Fibroblast of lung (primary cell): ENCODE measurements at regions not wholly inside any gene's neighbourhood (a gene's known extent, or its start where the extent isn't known, plus 50 kb on each side); places are given as distances from the start of the nearest gene placed in this dataset.

Experiments
- DNase-seq, 2 donors: peaks; one replicate each; pipeline versions ENCODE4 v3.0.0 to v3.0.0-alpha.2; 2010; ENCODE audit warnings: low read depth in 2 of 2
- H2AFZ ChIP-seq: 2 replicates; pipeline ENCODE4 v1.5.1; 2012; ENCODE audit warnings: low read length, control low read depth, inconsistent platforms
- H3K27ac ChIP-seq: 2 replicates; pipeline ENCODE4 v1.5.1; 2011; ENCODE audit warnings: low read length, control low read depth; ENCODE audit not compliant: insufficient read depth
- H3K27me3 ChIP-seq: 2 replicates; pipeline ENCODE4 v1.5.1; 2011; ENCODE audit warnings: mild to moderate bottlenecking, low read length; ENCODE audit not compliant: control insufficient read depth, insufficient read depth
- H3K36me3 ChIP-seq: 2 replicates; pipeline ENCODE4 v1.5.1; 2011; ENCODE audit warnings: low read length; ENCODE audit not compliant: control insufficient read depth, insufficient read depth
- H3K4me1 ChIP-seq: 2 replicates; pipeline ENCODE4 v1.5.1; 2011; ENCODE audit warnings: low read length; ENCODE audit not compliant: control insufficient read depth, insufficient read depth; ENCODE audit errors: extremely low read depth
- H3K4me2 ChIP-seq: 2 replicates; pipeline ENCODE4 v1.5.1; 2011; ENCODE audit warnings: low read length, control low read depth; ENCODE audit not compliant: insufficient read depth; ENCODE audit errors: extremely low read depth
- H3K4me3 ChIP-seq, 4 experiments: fragments of 200-600 bp in 1 of 4; sonication (generic) in 1 of 4; replicated peaks in 1 of 4; 2 replicates each; pipeline ENCODE4 v1.5.1; 2011 to 2016; ENCODE audit warnings: low read length in 4 of 4, low read depth in 3 of 4, mild to moderate bottlenecking in 3 of 4, control low read depth in 2 of 4, inconsistent platforms in 1 of 4, mixed read lengths in 1 of 4; ENCODE audit not compliant: insufficient read depth in 1 of 4; ENCODE audit errors: control extremely low read depth in 1 of 4
- H3K79me2 ChIP-seq: 2 replicates; pipeline ENCODE4 v1.5.1; 2012; ENCODE audit warnings: mild to moderate bottlenecking, low read length, inconsistent platforms; ENCODE audit not compliant: control insufficient read depth, insufficient read depth
- H3K9ac ChIP-seq: 2 replicates; pipeline ENCODE4 v1.5.1; 2011; ENCODE audit warnings: mild to moderate bottlenecking, low read length, control low read depth; ENCODE audit not compliant: insufficient read depth
- H3K9me3 ChIP-seq: 2 replicates; pipeline ENCODE4 v1.5.1; 2012; ENCODE audit warnings: low read depth, low read length; ENCODE audit not compliant: control insufficient read depth, insufficient read depth
- H4K20me1 ChIP-seq: 2 replicates; pipeline ENCODE4 v1.5.1; 2011; ENCODE audit warnings: low read length; ENCODE audit not compliant: control insufficient read depth, insufficient read depth; ENCODE audit errors: extremely low read depth
- EZH2 ChIP-seq: IDR thresholded peaks from 2 replicates; pipeline ENCODE4 v1.5.1; 2012; ENCODE audit warnings: low read length, control low read depth, mild to moderate bottlenecking; ENCODE audit errors: missing control alignments
- TF ChIP-seq, protein P1 (sequence below), 2 donors: IDR thresholded peaks in 1 of 2; conservative IDR thresholded peaks in 1 of 2; 1 replicate in 1 of 2; 2 replicates in 1 of 2; pipeline ENCODE4 v1.5.1; 2011 to 2012; ENCODE audit warnings: low read length in 2 of 2, control low read depth in 1 of 2, inconsistent platforms in 1 of 2, low read depth in 1 of 2, mild to moderate bottlenecking in 1 of 2

DNA sequence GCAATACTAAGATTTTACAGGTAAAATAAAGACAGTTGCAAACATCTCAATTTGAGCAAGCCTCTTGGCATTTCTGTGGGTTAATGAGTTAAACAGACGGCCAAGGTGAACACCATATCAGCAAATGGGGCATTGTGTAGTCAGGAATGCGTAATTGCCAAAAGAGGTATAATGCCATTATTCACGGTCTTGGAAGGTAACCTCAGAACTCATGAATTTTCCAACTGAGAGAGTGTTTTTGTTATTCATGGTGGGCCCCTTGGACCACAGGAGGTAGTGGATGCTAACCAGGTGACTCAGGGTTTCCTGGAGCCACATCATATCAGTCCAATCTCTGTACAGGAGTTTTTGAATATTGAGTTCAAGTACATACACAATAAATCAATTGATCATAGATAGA lies 368.0 kb upstream of the TECRL start:
- Histone ChIP-seq H3K4me2 (no peak overlapping the region), H3K36me3 (no peaks in the 10 kb centered on the region), H3K27ac (no peak overlapping the region), H4K20me1 (no peaks in the 10 kb centered on the region), H3K9me3 (no peaks in the 10 kb centered on the region), H3K27me3 (no peaks in the 10 kb centered on the region), H3K4me1 (no peaks in the 10 kb centered on the region), H3K4me3 (no peak overlapping the region), H3K9ac (no peak overlapping the region), H2AFZ (no peak overlapping the region), H3K79me2 (no peaks in the 10 kb centered on the region)
- TF ChIP-seq, protein P1, sequence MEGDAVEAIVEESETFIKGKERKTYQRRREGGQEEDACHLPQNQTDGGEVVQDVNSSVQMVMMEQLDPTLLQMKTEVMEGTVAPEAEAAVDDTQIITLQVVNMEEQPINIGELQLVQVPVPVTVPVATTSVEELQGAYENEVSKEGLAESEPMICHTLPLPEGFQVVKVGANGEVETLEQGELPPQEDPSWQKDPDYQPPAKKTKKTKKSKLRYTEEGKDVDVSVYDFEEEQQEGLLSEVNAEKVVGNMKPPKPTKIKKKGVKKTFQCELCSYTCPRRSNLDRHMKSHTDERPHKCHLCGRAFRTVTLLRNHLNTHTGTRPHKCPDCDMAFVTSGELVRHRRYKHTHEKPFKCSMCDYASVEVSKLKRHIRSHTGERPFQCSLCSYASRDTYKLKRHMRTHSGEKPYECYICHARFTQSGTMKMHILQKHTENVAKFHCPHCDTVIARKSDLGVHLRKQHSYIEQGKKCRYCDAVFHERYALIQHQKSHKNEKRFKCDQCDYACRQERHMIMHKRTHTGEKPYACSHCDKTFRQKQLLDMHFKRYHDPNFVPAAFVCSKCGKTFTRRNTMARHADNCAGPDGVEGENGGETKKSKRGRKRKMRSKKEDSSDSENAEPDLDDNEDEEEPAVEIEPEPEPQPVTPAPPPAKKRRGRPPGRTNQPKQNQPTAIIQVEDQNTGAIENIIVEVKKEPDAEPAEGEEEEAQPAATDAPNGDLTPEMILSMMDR (conservative IDR thresholded peaks at IDR 0.05 in 1 of 2, IDR thresholded peaks at IDR 0.05 in 1 of 2; ENCODE audit: low read depth in 1 of 2, low read length in 2 of 2) = no peak
- TF ChIP-seq EZH2 = no peak
- DNase-seq = peak in 1 of 2 donors; percentile 84

DNA sequence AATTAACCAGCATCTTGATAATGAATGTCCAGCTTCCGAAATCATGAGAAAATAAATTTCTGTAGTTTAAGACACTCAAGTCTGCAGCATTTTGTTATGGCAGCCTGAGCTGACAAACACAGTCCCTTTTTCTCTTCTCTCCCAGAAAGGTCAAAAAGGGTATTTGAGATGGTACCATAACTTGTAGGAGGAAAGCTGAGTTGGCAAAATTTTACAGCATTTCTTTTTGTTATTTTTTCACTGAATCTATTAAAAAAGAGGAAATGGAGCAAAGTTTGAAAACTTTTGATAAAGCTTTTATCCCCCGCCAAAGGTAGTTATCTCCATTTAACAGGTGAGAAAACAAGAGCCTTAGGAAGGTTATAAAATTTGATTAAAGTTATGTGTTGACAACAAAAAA lies 367.6 kb upstream of the TECRL start:
- DNase-seq = no peak
- no peak overlapping the region for H2AFZ ChIP-seq
- no peaks in the 10 kb centered on the region for H3K9me3 ChIP-seq
- no peak overlapping the region for H3K4me2 ChIP-seq
- no peak overlapping the region for H3K9ac ChIP-seq
- H4K20me1 ChIP-seq = no peaks in the 10 kb centered on the region
- H3K79me2 ChIP-seq = no peaks in the 10 kb centered on the region
- H3K27me3 ChIP-seq = no peaks in the 10 kb centered on the region
- TF ChIP-seq, protein P1 (conservative IDR thresholded peaks at IDR 0.05 in 1 of 2, IDR thresholded peaks at IDR 0.05 in 1 of 2; ENCODE audit: low read depth in 1 of 2, low read length in 2 of 2) = no peak
- TF ChIP-seq EZH2 = no peak
- no peak overlapping the region for H3K27ac ChIP-seq
- H3K4me1 ChIP-seq = no peaks in the 10 kb centered on the region
- no peaks in the 10 kb centered on the region for H3K36me3 ChIP-seq
- H3K4me3 ChIP-seq = no peak overlapping the region

DNA sequence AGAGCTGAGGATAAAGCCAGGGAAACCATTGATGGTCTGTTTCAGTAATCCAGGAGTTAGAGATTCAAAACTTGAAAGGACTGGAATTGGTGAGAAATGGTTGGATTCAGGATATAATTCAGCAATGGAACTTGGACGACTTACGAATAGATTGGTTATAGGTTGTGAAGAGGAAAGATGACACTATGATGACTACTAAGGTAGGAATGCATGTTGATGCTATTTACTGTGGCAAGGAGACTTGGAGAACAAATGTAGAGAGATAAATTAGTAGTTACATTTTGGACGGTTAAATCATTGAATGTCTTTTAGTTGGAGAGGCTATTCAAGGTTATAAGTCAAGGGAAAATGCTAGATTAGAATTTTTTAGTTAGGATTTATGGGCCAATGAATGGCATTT lies 365.4 kb upstream of the TECRL start:
- no peak overlapping the region for H3K27ac ChIP-seq
- H3K4me1 ChIP-seq = no peaks in the 10 kb centered on the region
- no peaks in the 10 kb centered on the region for H3K9me3 ChIP-seq
- no peak overlapping the region for H3K4me3 ChIP-seq
- H3K79me2 ChIP-seq = no peaks in the 10 kb centered on the region
- H3K9ac ChIP-seq = no peak overlapping the region
- H2AFZ ChIP-seq = no peak overlapping the region
- DNase-seq = peak in 1 of 2 donors; percentile 81
- H4K20me1 ChIP-seq = no peaks in the 10 kb centered on the region
- no peak overlapping the region for H3K4me2 ChIP-seq
- no peak for TF ChIP-seq EZH2
- TF ChIP-seq, protein P1 (conservative IDR thresholded peaks at IDR 0.05 in 1 of 2, IDR thresholded peaks at IDR 0.05 in 1 of 2; ENCODE audit: low read depth in 1 of 2, low read length in 2 of 2) = no peak
- H3K27me3 ChIP-seq = no peaks in the 10 kb centered on the region
- H3K36me3 ChIP-seq = no peaks in the 10 kb centered on the region
